ENCODE measurements at regions not wholly inside any gene's neighbourhood (a gene's known extent, or its start where the extent isn't known, plus 50 kb on each side); places are given as distances from the start of the nearest gene placed in this dataset.
A peak's percentile ranks its signal among the peaks of the same experiment; 100 is the strongest.
"Not testable (repeated sequence)": the region's sequence is repeated elsewhere in the genome, so short reads cannot be mapped to it uniquely, and the experiment has no call there.

GRCh38 chr4:129821073-129821472 lies 725.1 kb downstream of the C4orf33 start:
- H3K36me3 ChIP-seq (ENCODE audit: control insufficient read depth, insufficient read depth, low read length, severe bottlenecking) = no peaks in the 10 kb centered on the region
- no peaks in the 10 kb centered on the region for H3K9me3 ChIP-seq (ENCODE audit: control insufficient read depth, low read length)
- DNase-seq (ENCODE audit: low read depth) = peak; percentile 18
- H3K4me3 ChIP-seq (ENCODE audit: low read length) = no peak overlapping the region
- peaks cover 52% of the 10 kb centered on the region for H3K4me1 ChIP-seq (ENCODE audit: control insufficient read depth, insufficient read depth, low read length)
- H3K27me3 ChIP-seq (replicated peaks; ENCODE audit: control insufficient read depth, insufficient read depth, low read length) = no peaks in the 10 kb centered on the region
- no peak overlapping the region for H3K9ac ChIP-seq (ENCODE audit: low read length)

GRCh38 chr4:129821963-129822362 lies 726.0 kb downstream of the C4orf33 start:
- Histone ChIP-seq H3K9me3 (ENCODE audit: control insufficient read depth, low read length) (no peaks in the 10 kb centered on the region), H3K27me3 (replicated peaks; ENCODE audit: control insufficient read depth, insufficient read depth, low read length) (no peaks in the 10 kb centered on the region), H3K9ac (ENCODE audit: low read length) (no peak overlapping the region), H3K4me3 (ENCODE audit: low read length) (no peak overlapping the region), H3K4me1 (ENCODE audit: control insufficient read depth, insufficient read depth, low read length) (peaks cover 43% of the 10 kb centered on the region), H3K36me3 (ENCODE audit: control insufficient read depth, insufficient read depth, low read length, severe bottlenecking) (no peaks in the 10 kb centered on the region)
- no peak for DNase-seq (ENCODE audit: low read depth)

- Histone ChIP-seq H3K36me3 (ENCODE audit: control insufficient read depth, insufficient read depth, low read length, severe bottlenecking) (no peaks in the 10 kb centered on the region), H3K9ac (ENCODE audit: low read length) (no peak overlapping the region), H3K4me3 (ENCODE audit: low read length) (peak overlapping the region; percentile 64), H3K27me3 (replicated peaks; ENCODE audit: control insufficient read depth, insufficient read depth, low read length) (no peaks in the 10 kb centered on the region), H3K9me3 (ENCODE audit: control insufficient read depth, low read length) (no peaks in the 10 kb centered on the region), H3K4me1 (ENCODE audit: control insufficient read depth, insufficient read depth, low read length) (peaks cover 36% of the 10 kb centered on the region)
- no peak for DNase-seq (ENCODE audit: low read depth)
Measured at GRCh38 chr4:129822701-129823100, 726.7 kb downstream of the C4orf33 start.

DNA sequence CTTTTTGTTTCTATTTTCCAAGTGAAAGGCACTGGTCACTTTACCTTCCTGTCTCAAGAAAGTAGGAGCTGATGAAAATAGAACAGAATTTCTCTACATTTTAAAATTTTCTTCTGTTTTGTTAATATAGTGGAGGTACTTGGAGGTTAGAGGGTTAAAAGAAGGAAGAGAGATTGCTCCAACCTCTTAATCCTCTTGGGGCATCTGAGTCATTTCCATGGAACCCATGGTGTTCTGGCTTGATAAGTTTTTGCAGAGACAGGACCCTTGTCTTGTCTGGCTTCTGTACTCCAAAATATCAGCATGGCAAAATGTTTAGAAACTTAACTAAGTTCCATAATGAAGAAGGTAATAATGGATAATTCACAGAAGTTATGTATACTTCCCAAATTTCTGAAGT lies 727.2 kb downstream of the C4orf33 start:
- Histone ChIP-seq H3K36me3 (ENCODE audit: control insufficient read depth, insufficient read depth, low read length, severe bottlenecking) (no peaks in the 10 kb centered on the region), H3K9ac (ENCODE audit: low read length) (peak overlapping the region; percentile 19), H3K27me3 (replicated peaks; ENCODE audit: control insufficient read depth, insufficient read depth, low read length) (no peaks in the 10 kb centered on the region), H3K4me1 (ENCODE audit: control insufficient read depth, insufficient read depth, low read length) (peaks cover 33% of the 10 kb centered on the region), H3K9me3 (ENCODE audit: control insufficient read depth, low read length) (no peaks in the 10 kb centered on the region), H3K4me3 (ENCODE audit: low read length) (peak overlapping the region; percentile 64)
- no peak for DNase-seq (ENCODE audit: low read depth)

- no peak for DNase-seq (ENCODE audit: low read depth)
- H3K4me1 ChIP-seq (ENCODE audit: control insufficient read depth, insufficient read depth, low read length) = no peaks in the 10 kb centered on the region
- no peaks in the 10 kb centered on the region for H3K36me3 ChIP-seq (ENCODE audit: control insufficient read depth, insufficient read depth, low read length, severe bottlenecking)
- H3K4me3 ChIP-seq (ENCODE audit: low read length) = no peak overlapping the region
- H3K9me3 ChIP-seq (ENCODE audit: control insufficient read depth, low read length) = no peaks in the 10 kb centered on the region
- H3K9ac ChIP-seq (ENCODE audit: low read length) = no peak overlapping the region
- no peaks in the 10 kb centered on the region for H3K27me3 ChIP-seq (replicated peaks; ENCODE audit: control insufficient read depth, insufficient read depth, low read length)
Measured at GRCh38 chr4:129829373-129829772, 733.4 kb downstream of the C4orf33 start.

- Histone ChIP-seq H3K4me3 (ENCODE audit: low read length) (no peak overlapping the region), H3K27me3 (replicated peaks; ENCODE audit: control insufficient read depth, insufficient read depth, low read length) (no peaks in the 10 kb centered on the region), H3K36me3 (ENCODE audit: control insufficient read depth, insufficient read depth, low read length, severe bottlenecking) (no peaks in the 10 kb centered on the region), H3K4me1 (ENCODE audit: control insufficient read depth, insufficient read depth, low read length) (no peaks in the 10 kb centered on the region), H3K9me3 (ENCODE audit: control insufficient read depth, low read length) (no peaks in the 10 kb centered on the region), H3K9ac (ENCODE audit: low read length) (no peak overlapping the region)
- DNase-seq (ENCODE audit: low read depth) = peak; percentile 47
Measured at GRCh38 chr4:129839687-129840086, 743.7 kb downstream of the C4orf33 start.

DNA sequence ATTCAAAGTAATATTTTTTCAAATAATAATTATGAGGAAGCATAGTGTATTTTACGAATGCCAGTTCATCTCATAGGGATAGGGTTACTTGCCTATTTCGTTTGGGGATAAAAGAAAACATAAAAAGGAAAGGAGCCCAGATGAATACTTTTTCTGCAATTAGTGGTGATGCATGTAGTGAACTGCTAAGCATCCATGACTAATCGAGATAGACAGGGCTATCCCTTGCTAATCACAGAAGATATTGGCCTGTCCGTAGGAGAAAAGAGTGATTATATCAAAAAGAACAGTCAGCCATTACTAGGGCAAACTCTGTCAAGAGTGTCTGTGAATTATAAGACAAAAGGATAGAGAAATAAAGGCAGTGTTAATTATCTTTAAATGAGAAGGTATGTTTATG lies 746.1 kb downstream of the C4orf33 start:
- Histone ChIP-seq H3K36me3 (ENCODE audit: control insufficient read depth, insufficient read depth, low read length, severe bottlenecking) (no peaks in the 10 kb centered on the region), H3K4me1 (ENCODE audit: control insufficient read depth, insufficient read depth, low read length) (no peaks in the 10 kb centered on the region), H3K9ac (ENCODE audit: low read length) (no peak overlapping the region), H3K4me3 (ENCODE audit: low read length) (no peak overlapping the region), H3K27me3 (replicated peaks; ENCODE audit: control insufficient read depth, insufficient read depth, low read length) (no peaks in the 10 kb centered on the region), H3K9me3 (ENCODE audit: control insufficient read depth, low read length) (no peaks in the 10 kb centered on the region)
- DNase-seq (ENCODE audit: low read depth) = no peak

DNA sequence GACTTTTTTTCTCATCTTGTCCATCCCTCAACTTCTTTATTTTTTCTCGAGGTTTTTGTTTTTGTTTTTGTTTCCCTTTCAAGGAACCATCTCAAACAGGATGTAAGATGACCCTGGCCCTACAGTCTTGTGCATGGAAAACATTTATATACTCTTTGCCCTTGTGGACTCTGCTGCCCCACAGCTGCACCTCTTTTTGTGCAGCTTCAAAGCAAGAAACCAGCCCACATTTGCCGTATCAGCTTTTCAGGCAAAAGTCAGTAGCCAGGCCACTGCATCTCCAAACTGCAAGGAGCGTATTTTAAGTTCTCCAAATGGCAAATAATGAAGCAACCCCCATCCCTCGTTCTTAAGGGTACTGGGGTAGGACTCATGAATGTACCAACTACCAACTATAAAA lies 756.5 kb downstream of the C4orf33 start:
- DNase-seq (ENCODE audit: low read depth) = no peak
- H3K4me3 ChIP-seq (ENCODE audit: low read length) = no peak overlapping the region
- no peaks in the 10 kb centered on the region for H3K27me3 ChIP-seq (replicated peaks; ENCODE audit: control insufficient read depth, insufficient read depth, low read length)
- H3K36me3 ChIP-seq (ENCODE audit: control insufficient read depth, insufficient read depth, low read length, severe bottlenecking) = no peaks in the 10 kb centered on the region
- no peaks in the 10 kb centered on the region for H3K4me1 ChIP-seq (ENCODE audit: control insufficient read depth, insufficient read depth, low read length)
- H3K9me3 ChIP-seq (ENCODE audit: control insufficient read depth, low read length) = no peaks in the 10 kb centered on the region
- H3K9ac ChIP-seq (ENCODE audit: low read length) = no peak overlapping the region

GRCh38 chr4:129853685-129854467 lies 757.9 kb downstream of the C4orf33 start:
- not testable (repeated sequence) for H3K9me3 ChIP-seq (ENCODE audit: control insufficient read depth, low read length); H3K4me1 ChIP-seq (ENCODE audit: control insufficient read depth, insufficient read depth, low read length); H3K9ac ChIP-seq (ENCODE audit: low read length); H3K4me3 ChIP-seq (ENCODE audit: low read length); H3K36me3 ChIP-seq (ENCODE audit: control insufficient read depth, insufficient read depth, low read length, severe bottlenecking); H3K27me3 ChIP-seq (replicated peaks; ENCODE audit: control insufficient read depth, insufficient read depth, low read length); DNase-seq (ENCODE audit: low read depth)

DNA sequence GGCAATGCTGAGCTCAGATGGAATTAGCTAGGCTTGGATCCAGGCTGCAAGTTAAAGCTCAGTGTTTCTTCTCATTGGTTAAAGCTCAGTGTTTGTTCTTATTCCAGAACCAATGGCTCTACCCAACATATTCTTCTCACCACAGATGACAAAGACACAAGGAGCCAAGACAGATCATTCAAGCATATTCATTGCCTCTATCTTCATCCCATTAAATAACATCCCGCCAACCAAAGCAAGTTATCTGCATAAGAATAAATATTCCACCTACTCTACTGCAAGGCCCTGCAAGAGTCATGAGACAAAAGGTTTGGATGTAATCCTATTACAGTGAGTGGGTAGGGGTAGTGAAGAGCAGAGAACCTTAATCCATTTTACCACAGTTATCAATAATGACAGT lies 766.5 kb downstream of the C4orf33 start:
- Histone ChIP-seq H3K9ac (ENCODE audit: low read length) (no peak overlapping the region), H3K27me3 (replicated peaks; ENCODE audit: control insufficient read depth, insufficient read depth, low read length) (no peaks in the 10 kb centered on the region), H3K9me3 (ENCODE audit: control insufficient read depth, low read length) (no peaks in the 10 kb centered on the region), H3K36me3 (ENCODE audit: control insufficient read depth, insufficient read depth, low read length, severe bottlenecking) (no peaks in the 10 kb centered on the region), H3K4me3 (ENCODE audit: low read length) (no peak overlapping the region), H3K4me1 (ENCODE audit: control insufficient read depth, insufficient read depth, low read length) (no peaks in the 10 kb centered on the region)
- no peak for DNase-seq (ENCODE audit: low read depth)

DNA sequence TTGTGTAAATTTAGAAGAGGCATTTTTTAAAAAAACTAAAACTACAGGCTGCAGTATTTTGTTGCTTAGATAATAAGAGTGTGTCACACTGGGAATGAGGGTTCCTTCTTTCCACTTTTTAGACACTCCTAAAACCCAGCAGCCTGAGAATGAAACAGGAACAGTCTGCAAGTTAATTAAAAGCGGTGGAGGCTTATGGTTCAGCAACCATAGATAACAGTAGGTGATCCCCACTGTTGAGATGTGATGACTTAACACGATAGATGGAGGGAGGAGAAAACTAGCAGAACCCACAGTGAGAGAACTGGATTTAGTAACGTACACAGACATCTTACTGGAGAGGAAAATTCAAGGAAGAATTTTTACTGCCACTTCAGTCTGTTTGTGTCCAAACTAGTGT lies 767.3 kb downstream of the C4orf33 start:
- Histone ChIP-seq H3K9ac (ENCODE audit: low read length) (no peak overlapping the region), H3K4me1 (ENCODE audit: control insufficient read depth, insufficient read depth, low read length) (no peaks in the 10 kb centered on the region), H3K36me3 (ENCODE audit: control insufficient read depth, insufficient read depth, low read length, severe bottlenecking) (no peaks in the 10 kb centered on the region), H3K9me3 (ENCODE audit: control insufficient read depth, low read length) (no peaks in the 10 kb centered on the region), H3K4me3 (ENCODE audit: low read length) (no peak overlapping the region), H3K27me3 (replicated peaks; ENCODE audit: control insufficient read depth, insufficient read depth, low read length) (no peaks in the 10 kb centered on the region)
- no peak for DNase-seq (ENCODE audit: low read depth)

GRCh38 chr4:129883996-129884395 lies 788.0 kb downstream of the C4orf33 start:
- Histone ChIP-seq H3K4me3 (ENCODE audit: low read length) (no peak overlapping the region), H3K9me3 (ENCODE audit: control insufficient read depth, low read length) (peaks cover 17% of the 10 kb centered on the region), H3K9ac (ENCODE audit: low read length) (no peak overlapping the region), H3K4me1 (ENCODE audit: control insufficient read depth, insufficient read depth, low read length) (no peaks in the 10 kb centered on the region), H3K36me3 (ENCODE audit: control insufficient read depth, insufficient read depth, low read length, severe bottlenecking) (no peaks in the 10 kb centered on the region), H3K27me3 (replicated peaks; ENCODE audit: control insufficient read depth, insufficient read depth, low read length) (no peaks in the 10 kb centered on the region)
- DNase-seq (ENCODE audit: low read depth) = peak; percentile 2

Data from adipocyte (in vitro differentiated cells).